ENCODE measurements at regions not wholly inside any gene's neighbourhood (a gene's known extent, or its start where the extent isn't known, plus 50 kb on each side); places are given as distances from the start of the nearest gene placed in this dataset.

DNA sequence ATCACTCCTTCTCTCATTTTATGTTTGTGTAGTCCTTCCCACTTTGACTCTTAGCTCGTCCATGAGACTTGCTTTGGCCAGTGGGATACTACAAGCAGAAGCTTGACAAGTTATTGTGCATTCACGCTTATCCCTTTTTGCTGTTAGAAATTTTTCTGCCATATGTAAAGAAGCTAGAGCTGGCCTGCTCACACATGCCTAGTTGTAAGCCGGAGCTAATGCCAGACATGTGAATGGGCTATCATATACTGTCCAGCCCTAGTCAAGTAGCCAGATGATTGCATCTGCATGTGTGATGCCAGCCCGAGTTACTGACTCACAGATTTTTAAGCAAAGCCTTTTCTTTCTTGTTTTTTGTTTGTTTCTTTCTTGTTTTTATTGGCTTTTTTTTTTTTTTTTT, 460.7 kb downstream of the TDRD3 start:
- Histone ChIP-seq H3K27ac (ENCODE audit: control insufficient read depth, insufficient read depth) (no peak overlapping the region), H3K27me3 (replicated peaks in 1 of 2; ENCODE audit: control insufficient read depth in 2 of 2, insufficient read depth in 2 of 2, low read length in 1 of 2) (no peaks in the 10 kb centered on the region), H3K4me3 (no peak overlapping the region), H2AFZ (ENCODE audit: control insufficient read depth, low read depth, low read length) (no peak overlapping the region), H3K9ac (ENCODE audit: control insufficient read depth, insufficient read depth, low read length) (no peak overlapping the region), H4K20me1 (ENCODE audit: control insufficient read depth, insufficient read depth) (no peaks in the 10 kb centered on the region), H3K4me1 (ENCODE audit: control insufficient read depth, insufficient read depth, low read length) (no peaks in the 10 kb centered on the region), H3K36me3 (ENCODE audit: control insufficient read depth in 2 of 2, insufficient read depth in 2 of 2, low read length in 1 of 2) (no peaks in the 10 kb centered on the region), H3K4me2 (ENCODE audit: control insufficient read depth, insufficient read depth) (no peak overlapping the region), H3K9me3 (replicated peaks; ENCODE audit: control insufficient read depth, insufficient read depth, low read length) (no peaks in the 10 kb centered on the region), H3K79me2 (ENCODE audit: control insufficient read depth, insufficient read depth, low read length) (no peaks in the 10 kb centered on the region)
- ATAC-seq: no peak
- FAIRE-seq: no peak
- ChIA-PET SMC1A (ENCODE audit: uncharacterized antibody, unreplicated experiment) (no interaction called here), CTCF (no interaction called here), RAD21 (ENCODE audit: unreplicated experiment) (no interaction called here), POLR2A (no interaction called here)
- TF ChIP-seq NFYB (IDR thresholded peaks at IDR 0.05; ENCODE audit: insufficient read depth, low read depth, low read length) (no peak), ZBED1 (IDR thresholded peaks at IDR 0.05; ENCODE audit: borderline replicate concordance) (no peak), SREBF2 (IDR thresholded peaks at IDR 0.05; ENCODE audit: low read length) (no peak), TCF3 (IDR thresholded peaks at IDR 0.05; ENCODE audit: borderline replicate concordance, insufficient read depth, low read depth, low read length) (no peak), SP1 (IDR thresholded peaks at IDR 0.05; ENCODE audit: low read depth, low read length) (no peak), BMI1 (IDR thresholded peaks at IDR 0.05; ENCODE audit: borderline replicate concordance) (no peak), CBFB (IDR thresholded peaks at IDR 0.05; ENCODE audit: low read depth) (no peak), HCFC1 (IDR thresholded peaks at IDR 0.05; ENCODE audit: low read length) (no peak), ZNF384 (IDR thresholded peaks at IDR 0.05; ENCODE audit: borderline replicate concordance, low read depth, low read length) (no peak)
- TF ChIP-seq, protein P1, sequence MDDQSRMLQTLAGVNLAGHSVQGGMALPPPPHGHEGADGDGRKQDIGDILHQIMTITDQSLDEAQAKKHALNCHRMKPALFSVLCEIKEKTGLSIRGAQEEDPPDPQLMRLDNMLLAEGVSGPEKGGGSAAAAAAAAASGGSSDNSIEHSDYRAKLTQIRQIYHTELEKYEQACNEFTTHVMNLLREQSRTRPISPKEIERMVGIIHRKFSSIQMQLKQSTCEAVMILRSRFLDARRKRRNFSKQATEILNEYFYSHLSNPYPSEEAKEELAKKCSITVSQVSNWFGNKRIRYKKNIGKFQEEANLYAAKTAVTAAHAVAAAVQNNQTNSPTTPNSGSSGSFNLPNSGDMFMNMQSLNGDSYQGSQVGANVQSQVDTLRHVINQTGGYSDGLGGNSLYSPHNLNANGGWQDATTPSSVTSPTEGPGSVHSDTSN (IDR thresholded peaks at IDR 0.05; ENCODE audit: insufficient replicate concordance, low read depth, low read length): no peak
- TF ChIP-seq, protein P2, sequence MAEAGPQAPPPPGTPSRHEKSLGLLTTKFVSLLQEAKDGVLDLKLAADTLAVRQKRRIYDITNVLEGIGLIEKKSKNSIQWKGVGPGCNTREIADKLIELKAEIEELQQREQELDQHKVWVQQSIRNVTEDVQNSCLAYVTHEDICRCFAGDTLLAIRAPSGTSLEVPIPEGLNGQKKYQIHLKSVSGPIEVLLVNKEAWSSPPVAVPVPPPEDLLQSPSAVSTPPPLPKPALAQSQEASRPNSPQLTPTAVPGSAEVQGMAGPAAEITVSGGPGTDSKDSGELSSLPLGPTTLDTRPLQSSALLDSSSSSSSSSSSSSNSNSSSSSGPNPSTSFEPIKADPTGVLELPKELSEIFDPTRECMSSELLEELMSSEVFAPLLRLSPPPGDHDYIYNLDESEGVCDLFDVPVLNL (IDR thresholded peaks at IDR 0.05; ENCODE audit: low read depth, low read length): no peak
- TF ChIP-seq, protein P3, sequence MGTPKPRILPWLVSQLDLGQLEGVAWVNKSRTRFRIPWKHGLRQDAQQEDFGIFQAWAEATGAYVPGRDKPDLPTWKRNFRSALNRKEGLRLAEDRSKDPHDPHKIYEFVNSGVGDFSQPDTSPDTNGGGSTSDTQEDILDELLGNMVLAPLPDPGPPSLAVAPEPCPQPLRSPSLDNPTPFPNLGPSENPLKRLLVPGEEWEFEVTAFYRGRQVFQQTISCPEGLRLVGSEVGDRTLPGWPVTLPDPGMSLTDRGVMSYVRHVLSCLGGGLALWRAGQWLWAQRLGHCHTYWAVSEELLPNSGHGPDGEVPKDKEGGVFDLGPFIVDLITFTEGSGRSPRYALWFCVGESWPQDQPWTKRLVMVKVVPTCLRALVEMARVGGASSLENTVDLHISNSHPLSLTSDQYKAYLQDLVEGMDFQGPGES (IDR thresholded peaks at IDR 0.05): no peak
- in situ Hi-C loops (cut with MboI): no loop called here
- 22% methylated on average over 4 of the region's 4 CpGs for WGBS (ENCODE audit: insufficient coverage, insufficient replicate concordance, low lambda C conversion rate, missing lambda C conversion rate)
- DNase-seq (ENCODE audit: low read depth, low spot score): no peak
- intact Hi-C loops (cut with micrococcal nuclease; ENCODE audit: unreplicated experiment): no loop called here
- BruUV-seq (replicated peaks): no TSS peak

All from GM12878 (cell line).